ENCODE measurements at regions not wholly inside any gene's neighbourhood (a gene's known extent, or its start where the extent isn't known, plus 50 kb on each side); places are given as distances from the start of the nearest gene placed in this dataset.
"Not testable (repeated sequence)": the region's sequence is repeated elsewhere in the genome, so short reads cannot be mapped to it uniquely, and the experiment has no call there.

DNA sequence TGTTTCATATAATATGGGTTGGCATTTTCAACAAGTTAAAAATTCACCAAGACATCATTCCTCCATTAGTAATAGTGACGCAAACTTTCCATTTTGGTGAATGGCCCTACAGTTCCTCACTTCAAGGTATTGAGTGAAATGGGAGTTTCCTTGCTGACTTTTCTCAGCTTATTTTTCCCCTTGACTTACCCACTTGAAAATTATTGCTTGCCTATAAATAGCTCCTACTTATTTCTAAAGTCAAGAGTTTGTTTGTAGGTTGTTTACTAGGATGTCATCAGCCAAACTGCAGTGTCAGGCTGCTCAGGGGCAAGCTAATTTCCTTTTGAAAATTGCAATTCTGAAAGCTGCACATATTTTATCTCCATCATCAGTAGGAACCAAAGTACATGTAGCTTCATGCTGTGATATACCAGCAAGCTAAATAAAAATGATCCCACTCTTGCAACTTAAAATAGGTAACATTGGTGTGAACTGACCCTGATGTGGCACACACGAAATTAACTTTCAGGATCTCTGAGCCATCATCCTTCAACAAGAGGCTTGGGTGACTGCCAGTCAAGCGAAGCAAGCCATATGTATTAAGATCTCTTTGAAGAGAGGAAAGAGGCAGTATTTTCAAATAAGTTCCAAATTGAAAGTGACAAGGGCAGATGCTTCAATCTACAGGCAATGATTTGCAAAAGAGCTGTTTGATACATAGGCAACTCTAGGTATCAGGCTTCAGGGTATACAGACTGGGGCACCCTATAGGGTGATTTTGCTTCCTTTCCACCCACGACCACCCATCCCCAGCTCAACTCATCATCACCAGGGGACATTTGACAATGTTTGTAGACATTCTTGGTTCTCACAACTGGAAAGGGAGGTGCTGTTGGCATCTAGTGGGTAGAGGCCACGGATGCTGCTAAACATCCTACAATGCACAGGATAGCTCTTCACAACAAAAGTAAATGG, 66.8 kb upstream of the RASGRP1 start:
- no peak for DNase-seq (ENCODE audit: low read depth)
- H3K4me3 ChIP-seq (ENCODE audit: control insufficient read depth, low read depth, low read length) = no peak overlapping the region
- TF ChIP-seq CTCF (conservative IDR thresholded peaks at IDR 0.05; ENCODE audit: control insufficient read depth, insufficient read depth, low read depth, low read length) = no peak

GRCh38 chr15:38635170-38635569, 70.6 kb upstream of the RASGRP1 start:
- no peak overlapping the region for H3K4me3 ChIP-seq (ENCODE audit: control insufficient read depth, low read depth, low read length)
- no peak for TF ChIP-seq CTCF (conservative IDR thresholded peaks at IDR 0.05; ENCODE audit: control insufficient read depth, insufficient read depth, low read depth, low read length)
- no peak for DNase-seq (ENCODE audit: low read depth)

DNA sequence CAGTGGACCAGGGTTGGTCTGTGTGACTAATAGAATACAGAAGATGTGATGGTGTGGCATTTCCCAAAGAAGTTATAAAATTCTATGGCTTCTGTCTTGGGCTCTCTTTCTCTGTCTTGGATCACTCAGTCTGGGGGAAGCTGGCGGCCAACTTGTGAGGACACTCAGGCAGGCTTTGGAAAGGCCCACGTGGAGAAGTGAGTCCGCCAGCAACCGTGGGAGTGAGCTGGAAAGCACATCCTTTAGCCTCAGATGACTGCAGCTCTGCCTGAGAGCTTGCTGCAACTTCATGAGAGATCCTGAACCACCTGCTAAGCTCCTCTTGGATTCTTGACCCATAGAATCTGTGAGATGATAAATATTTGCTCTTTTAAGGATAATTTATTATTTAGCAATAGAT, 72.0 kb upstream of the RASGRP1 start:
- TF ChIP-seq CTCF (conservative IDR thresholded peaks at IDR 0.05; ENCODE audit: control insufficient read depth, insufficient read depth, low read depth, low read length) = no peak
- no peak for DNase-seq (ENCODE audit: low read depth)
- H3K4me3 ChIP-seq (ENCODE audit: control insufficient read depth, low read depth, low read length) = no peak overlapping the region

DNA sequence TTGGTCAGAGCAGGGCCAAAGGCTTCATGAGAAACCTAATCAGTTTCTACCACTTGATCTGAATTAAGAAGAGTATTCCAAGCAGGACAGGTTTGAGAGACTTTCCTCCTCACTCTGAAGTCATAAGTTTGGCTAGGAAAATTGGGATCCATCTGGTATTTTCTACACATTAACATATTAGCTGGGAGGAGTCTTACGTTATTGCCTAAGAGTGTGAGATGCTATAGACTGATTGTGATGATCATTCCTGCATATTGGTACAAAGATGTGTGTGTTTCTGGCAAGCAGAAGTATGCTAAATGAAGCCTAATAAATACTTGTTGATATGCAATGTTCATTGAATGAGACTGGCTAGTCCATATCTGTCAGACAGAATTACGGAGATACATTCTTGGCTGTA, 73.5 kb upstream of the RASGRP1 start:
- no peak for DNase-seq (ENCODE audit: low read depth)
- no peak overlapping the region for H3K4me3 ChIP-seq (ENCODE audit: control insufficient read depth, low read depth, low read length)
- no peak for TF ChIP-seq CTCF (conservative IDR thresholded peaks at IDR 0.05; ENCODE audit: control insufficient read depth, insufficient read depth, low read depth, low read length)

DNA sequence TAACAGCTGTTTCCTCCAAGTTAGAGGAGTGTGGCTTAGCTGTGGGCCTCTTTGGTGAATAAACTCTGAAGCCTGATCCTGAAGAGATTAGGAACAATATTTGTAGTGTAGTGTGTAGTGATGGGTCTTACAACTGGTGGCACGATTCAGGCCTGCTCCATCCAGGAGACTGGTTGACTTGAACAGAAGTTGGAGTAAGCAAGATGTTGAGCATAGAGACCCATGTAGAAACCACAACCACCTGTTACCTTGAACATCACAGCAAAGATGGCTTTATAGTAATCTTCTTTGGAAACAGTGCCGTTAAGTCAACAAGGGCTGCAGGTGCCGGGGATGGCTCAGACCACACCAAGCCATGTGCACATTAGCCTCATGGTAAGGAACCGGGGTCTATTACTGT, 74.2 kb upstream of the RASGRP1 start:
- no peak for DNase-seq (ENCODE audit: low read depth)
- H3K4me3 ChIP-seq (ENCODE audit: control insufficient read depth, low read depth, low read length) = no peak overlapping the region
- no peak for TF ChIP-seq CTCF (conservative IDR thresholded peaks at IDR 0.05; ENCODE audit: control insufficient read depth, insufficient read depth, low read depth, low read length)

- DNase-seq (ENCODE audit: low read depth) = no peak
- H3K4me3 ChIP-seq (ENCODE audit: control insufficient read depth, low read depth, low read length) = no peak overlapping the region
- TF ChIP-seq CTCF (conservative IDR thresholded peaks at IDR 0.05; ENCODE audit: control insufficient read depth, insufficient read depth, low read depth, low read length) = no peak
Measured at GRCh38 chr15:38642689-38643270, 78.2 kb upstream of the RASGRP1 start.

DNA sequence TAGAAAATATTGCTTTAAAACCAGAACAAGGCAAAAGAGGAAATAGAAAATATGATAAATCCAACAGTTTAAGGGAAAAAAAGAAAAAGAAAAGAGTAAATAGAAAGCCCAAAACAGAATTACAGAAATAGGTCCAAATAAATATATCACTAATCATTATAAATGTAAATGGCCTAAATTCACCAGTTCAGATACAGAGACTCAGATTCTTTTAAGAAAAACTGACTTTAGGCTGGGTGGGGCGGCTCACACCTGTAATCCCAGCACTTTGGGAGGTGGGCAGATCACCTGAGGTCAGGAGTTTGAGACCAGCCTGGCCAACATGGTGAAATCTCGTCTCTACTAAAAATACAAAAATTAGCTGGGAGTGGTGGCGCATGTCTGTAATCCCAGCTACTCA, 79.7 kb upstream of the RASGRP1 start:
- DNase-seq (ENCODE audit: low read depth); H3K4me3 ChIP-seq (ENCODE audit: control insufficient read depth, low read depth, low read length): not testable (repeated sequence)
